A549 (cell line): ENCODE measurements at regions not wholly inside any gene's neighbourhood (a gene's known extent, or its start where the extent isn't known, plus 50 kb on each side); places are given as distances from the start of the nearest gene placed in this dataset.

ENCODE experiments used
- ATAC-seq, 2 experiments: fragments of 200-7000 bp in 1 of 2; fragments of >200 bp in 1 of 2; cut with Nextera tagmentation in 1 of 2; cut with Tn5 transposase in 1 of 2; 3 replicates each; pipeline versions ENCODE4 v1.8.0 to v1.9.1; 2018 to 2020; ENCODE audit warnings: mild to moderate bottlenecking in 1 of 2, moderate library complexity in 1 of 2
- CTCF ChIA-PET: fragments of 300-600 bp; sonication (Branson Sonifier 250); formaldehyde crosslinking; extraction: SDS; loops from one replicate; lab custom pipeline; 2021; ENCODE audit warnings: antibody characterized with exemption, inconsistent platforms; lab: Yijun Ruan, JAX
- POLR2A ChIA-PET: fragments of 350-600 bp; formaldehyde crosslinking; extraction: SDS; loops from one replicate; lab custom pipeline; 2021; ENCODE audit warnings: antibody characterized with exemption, inconsistent platforms; lab: Yijun Ruan, JAX
- DNase-seq, 2 experiments: peaks; one replicate each; pipeline versions ENCODE4 v3.0.0 to v3.0.0-alpha.2; 2011 to 2016; ENCODE audit warnings: low read depth in 1 of 2, low spot score in 1 of 2
- FAIRE-seq: peaks from 2 replicates; lab custom pipeline; 2011; peaks lifted over from hg19 to GRCh38; lab: Jason Lieb, UNC
- H3K27ac ChIP-seq, 2 experiments: fragments of >200 bp; sonication (Bioruptor Twin); formaldehyde crosslinking; 3 replicates each; pipeline ENCODE4 v1.5.1; 2016 to 2017
- H3K4me1 ChIP-seq: fragments of >200 bp; sonication (Bioruptor Twin); formaldehyde crosslinking; 3 replicates; pipeline ENCODE4 v1.6.1; 2016
- H3K4me2 ChIP-seq: fragments of >200 bp; sonication (Bioruptor Twin); formaldehyde crosslinking; 3 replicates; pipeline ENCODE4 v1.6.1; 2016
- H3K4me3 ChIP-seq: fragments of >200 bp; sonication (Bioruptor Twin); formaldehyde crosslinking; 3 replicates; pipeline ENCODE4 v1.5.1; 2016
- H3K9me3 ChIP-seq: fragments of >200 bp; sonication (Bioruptor Twin); formaldehyde crosslinking; 3 replicates; pipeline ENCODE4 v1.6.1; 2016
- ATOH8 ChIP-seq: fragments of 250-450 bp; sonication (Bioruptor Pico); IDR thresholded peaks from 2 replicates; pipeline ENCODE4 v1.5.0; 2020; ENCODE audit warnings: low read depth, mild to moderate bottlenecking, moderate library complexity
- BHLHE40 ChIP-seq: IDR thresholded peaks from 2 replicates; pipeline ENCODE4 v1.6.1; 2012; ENCODE audit warnings: low read depth, low read length, inconsistent platforms
- CBX2 ChIP-seq: fragments of 200-600 bp; sonication (generic); IDR thresholded peaks from 2 replicates; pipeline ENCODE4 v1.6.1; 2016; ENCODE audit warnings: low read depth, mild to moderate bottlenecking, borderline replicate concordance
- CBX8 ChIP-seq: fragments of 200-600 bp; sonication (generic); IDR thresholded peaks from 2 replicates; pipeline ENCODE4 v1.6.1; 2016
- CHD2 ChIP-seq: fragments of 150-350 bp; IDR thresholded peaks from 2 replicates; pipeline ENCODE4 v1.6.1; 2014; ENCODE audit warnings: low read length; ENCODE audit not compliant: partially characterized antibody
- EHF ChIP-seq: fragments of 250-450 bp; sonication (Bioruptor Pico); IDR thresholded peaks from 2 replicates; pipeline ENCODE4 v1.5.0; 2020; ENCODE audit warnings: mild to moderate bottlenecking
- EHMT2 ChIP-seq: fragments of 200-600 bp; sonication (generic); IDR thresholded peaks from 2 replicates; pipeline ENCODE4 v1.6.1; 2016; ENCODE audit warnings: antibody characterized with exemption, low read depth, mild to moderate bottlenecking, moderate library complexity
- FOSB ChIP-seq: fragments of 250-450 bp; sonication (Bioruptor Pico); IDR thresholded peaks from 2 replicates; pipeline ENCODE4 v1.5.0; 2020; ENCODE audit warnings: mild to moderate bottlenecking, moderate library complexity
- GATA3 ChIP-seq: IDR thresholded peaks from 2 replicates; pipeline ENCODE4 v1.6.1; 2012; ENCODE audit warnings: borderline replicate concordance
- HEYL ChIP-seq: fragments of 250-450 bp; sonication (Bioruptor Pico); IDR thresholded peaks from 2 replicates; pipeline ENCODE4 v1.8.0; 2021; ENCODE audit warnings: mild to moderate bottlenecking, moderate library complexity
- HOXA7 ChIP-seq: fragments of 250-450 bp; sonication (Bioruptor Pico); IDR thresholded peaks from 2 replicates; pipeline ENCODE4 v1.5.0; 2020; ENCODE audit warnings: mild to moderate bottlenecking, moderate library complexity
- HOXB5 ChIP-seq: fragments of 250-450 bp; sonication (Bioruptor Pico); IDR thresholded peaks from 2 replicates; pipeline ENCODE4 v1.5.0; 2020; ENCODE audit warnings: mild to moderate bottlenecking, moderate library complexity
- JUN ChIP-seq, 2 experiments: fragments of >200 bp; sonication (Bioruptor Twin); formaldehyde crosslinking; IDR thresholded peaks; 2 replicates in 1 of 2; 3 replicates in 1 of 2; pipeline ENCODE4 v1.6.1; 2016 to 2017
- JUNB ChIP-seq: fragments of >200 bp; sonication (Bioruptor Twin); formaldehyde crosslinking; IDR thresholded peaks from 2 replicates; pipeline ENCODE4 v1.6.1; 2016
- KDM1A ChIP-seq: fragments of 200-600 bp; sonication (generic); IDR thresholded peaks from 2 replicates; pipeline ENCODE4 v1.6.1; 2016; ENCODE audit warnings: low read depth, mild to moderate bottlenecking
- KDM5A ChIP-seq: fragments of 200-600 bp; sonication (generic); IDR thresholded peaks from 2 replicates; pipeline ENCODE4 v1.6.1; 2016; ENCODE audit warnings: antibody characterized with exemption, mild to moderate bottlenecking
- MAFK ChIP-seq: fragments of 450-650 bp; IDR thresholded peaks from 2 replicates; pipeline ENCODE4 v1.6.1; 2014; ENCODE audit not compliant: partially characterized antibody
- MAZ ChIP-seq: fragments of 150-350 bp; IDR thresholded peaks from 2 replicates; pipeline ENCODE4 v1.6.1; 2014; ENCODE audit warnings: antibody characterized with exemption, low read depth, low read length, borderline replicate concordance
- POLR2A ChIP-seq: IDR thresholded peaks from 2 replicates; pipeline ENCODE4 v1.6.1; 2012; ENCODE audit warnings: mild to moderate bottlenecking, low read length
- POLR2AphosphoS2 ChIP-seq: conservative IDR thresholded peaks from 2 replicates; pipeline ENCODE4 v1.6.1; 2012; ENCODE audit warnings: low read length, improper control_type of control experiment, inconsistent platforms
- RARB ChIP-seq: fragments of 250-450 bp; sonication (Bioruptor Pico); IDR thresholded peaks from 2 replicates; pipeline ENCODE4 v1.8.0; 2021; ENCODE audit warnings: mild to moderate bottlenecking, moderate library complexity
- RCOR1 ChIP-seq: fragments of 150-350 bp; IDR thresholded peaks from 2 replicates; pipeline ENCODE4 v1.6.1; 2014; ENCODE audit warnings: antibody characterized with exemption, low read length, low read depth
- RNF2 ChIP-seq: fragments of 200-600 bp; sonication (generic); IDR thresholded peaks from 2 replicates; pipeline ENCODE4 v1.6.1; 2016; ENCODE audit warnings: low read depth, mild to moderate bottlenecking, antibody characterized with exemption, moderate library complexity, borderline replicate concordance
- TFCP2L1 ChIP-seq: fragments of 250-450 bp; sonication (Bioruptor Pico); IDR thresholded peaks from 2 replicates; pipeline ENCODE4 v1.5.0; 2021; ENCODE audit warnings: mild to moderate bottlenecking
- TP53 ChIP-seq: fragments of 250-450 bp; sonication (Bioruptor Pico); IDR thresholded peaks from 2 replicates; pipeline ENCODE4 v1.5.0; 2021; ENCODE audit warnings: mild to moderate bottlenecking, moderate library complexity
- ZC3H11A ChIP-seq: fragments of 450-650 bp; IDR thresholded peaks from 2 replicates; pipeline ENCODE4 v1.6.1; 2014; ENCODE audit warnings: antibody characterized with exemption, mild to moderate bottlenecking
- ZSCAN20 ChIP-seq: fragments of 250-450 bp; sonication (Bioruptor Pico); IDR thresholded peaks from 2 replicates; pipeline ENCODE4 v1.8.0; 2022; ENCODE audit warnings: mild to moderate bottlenecking, moderate library complexity
- WGBS: methylation state at CpG from one replicate; pipeline ENCODE4 v1.1.6; 2017; ENCODE audit errors: missing lambda C conversion rate; 5-methylcytosine and 5-hydroxymethylcytosine counted together
- TF ChIP-seq, protein P1 (sequence below): fragments of >200 bp; sonication (Bioruptor Twin); formaldehyde crosslinking; IDR thresholded peaks from 3 replicates; pipeline ENCODE4 v1.5.1; 2016
- TF ChIP-seq, protein P2 (sequence below): fragments of >200 bp; sonication (Bioruptor Twin); formaldehyde crosslinking; IDR thresholded peaks from 3 replicates; pipeline ENCODE4 v1.6.1; 2016
- TF ChIP-seq, protein P3 (sequence below): fragments of >200 bp; sonication (Bioruptor Twin); formaldehyde crosslinking; IDR thresholded peaks from 2 replicates; pipeline ENCODE4 v1.6.1; 2016

DNA sequence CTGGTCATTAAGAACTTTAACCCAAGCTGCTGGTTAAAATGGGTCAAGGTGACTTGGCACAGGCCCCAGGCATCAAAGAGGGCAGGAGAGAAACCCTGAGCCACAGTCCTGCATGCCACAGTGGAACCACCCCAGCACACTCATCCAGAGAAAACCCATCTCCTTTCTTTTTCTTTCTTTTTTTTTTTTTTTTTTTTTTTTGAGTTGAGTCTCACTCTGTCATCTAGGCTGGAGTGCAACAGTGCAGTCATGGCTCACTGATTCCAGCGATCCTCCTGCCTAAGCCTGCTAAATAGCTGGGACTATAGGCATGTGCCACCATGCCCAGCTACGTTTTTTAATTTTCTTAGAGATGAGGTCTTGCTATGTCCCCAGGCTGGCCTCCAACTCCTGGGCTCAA is 109.2 kb upstream of the RAB4A start:
- no peak overlapping the region for H3K27ac ChIP-seq
- ChIA-PET CTCF (interaction anchor here (0.9 to 1.9 kb wide), 4 partner anchors 15 to 427 kb away, joined by 3 to 6 read pairs (median 4); partner anchors contain the start of gene RHOU), POLR2A (no interaction called here)
- H3K4me2 ChIP-seq = no peak overlapping the region
- TF ChIP-seq POLR2A (no peak), TP53 (no peak), POLR2AphosphoS2 (no peak), BHLHE40 (no peak), EHMT2 (no peak), KDM5A (no peak), HOXA7 (no peak), HOXB5 (CRISPR knock-in tag) (no peak), ZC3H11A (no peak), ATOH8 (no peak), TFCP2L1 (no peak), FOSB (no peak)
- TF ChIP-seq, protein P1, sequence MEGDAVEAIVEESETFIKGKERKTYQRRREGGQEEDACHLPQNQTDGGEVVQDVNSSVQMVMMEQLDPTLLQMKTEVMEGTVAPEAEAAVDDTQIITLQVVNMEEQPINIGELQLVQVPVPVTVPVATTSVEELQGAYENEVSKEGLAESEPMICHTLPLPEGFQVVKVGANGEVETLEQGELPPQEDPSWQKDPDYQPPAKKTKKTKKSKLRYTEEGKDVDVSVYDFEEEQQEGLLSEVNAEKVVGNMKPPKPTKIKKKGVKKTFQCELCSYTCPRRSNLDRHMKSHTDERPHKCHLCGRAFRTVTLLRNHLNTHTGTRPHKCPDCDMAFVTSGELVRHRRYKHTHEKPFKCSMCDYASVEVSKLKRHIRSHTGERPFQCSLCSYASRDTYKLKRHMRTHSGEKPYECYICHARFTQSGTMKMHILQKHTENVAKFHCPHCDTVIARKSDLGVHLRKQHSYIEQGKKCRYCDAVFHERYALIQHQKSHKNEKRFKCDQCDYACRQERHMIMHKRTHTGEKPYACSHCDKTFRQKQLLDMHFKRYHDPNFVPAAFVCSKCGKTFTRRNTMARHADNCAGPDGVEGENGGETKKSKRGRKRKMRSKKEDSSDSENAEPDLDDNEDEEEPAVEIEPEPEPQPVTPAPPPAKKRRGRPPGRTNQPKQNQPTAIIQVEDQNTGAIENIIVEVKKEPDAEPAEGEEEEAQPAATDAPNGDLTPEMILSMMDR = no peak
- DNase-seq = no peak
- ATAC-seq = no peak
- 94% methylated on average over 2 of the region's 2 CpGs for WGBS
- no peak for FAIRE-seq
- H3K4me3 ChIP-seq = no peak overlapping the region
- H3K9me3 ChIP-seq = no peaks in the 10 kb centered on the region
- peaks cover 4% of the 10 kb centered on the region; the same call in 1 of the 3 replicates for H3K4me1 ChIP-seq

- ATAC-seq = no peak
- H3K9me3 ChIP-seq = no peaks in the 10 kb centered on the region
- no peak overlapping the region for H3K4me2 ChIP-seq
- TF ChIP-seq CHD2 = no peak
- TF ChIP-seq GATA3 = no peak
- no peak for TF ChIP-seq EHF (CRISPR knock-in tag)
- no peak for TF ChIP-seq RCOR1
- no peak for TF ChIP-seq MAFK
- no peak for TF ChIP-seq KDM1A
- TF ChIP-seq ATOH8 = no peak
- no peak for TF ChIP-seq CBX2
- no peak for TF ChIP-seq POLR2AphosphoS2
- no peak for TF ChIP-seq TP53
- ChIA-PET CTCF (interaction anchor here (1.0 to 1.9 kb wide), 2 partner anchors 17 to 24 kb away, joined by 3 to 5 read pairs; no protein-coding TSS in a partner anchor), POLR2A (interaction anchor here (0.7 kb wide), 1 partner anchor 427 kb away, joined by 4 read pairs; no protein-coding TSS in a partner anchor)
- H3K27ac ChIP-seq = no peak overlapping the region
- no peak for FAIRE-seq
- DNase-seq = no peak
- peaks cover 4% of the 10 kb centered on the region; the same call in 1 of the 3 replicates for H3K4me1 ChIP-seq
- WGBS = 91% methylated on average over 11 of the region's 11 CpGs
- H3K4me3 ChIP-seq = no peak overlapping the region
Measured at GRCh38 chr1:229162825-229163515, 107.9 kb upstream of the RAB4A start.

GRCh38 chr1:229164348-229164747 is 106.6 kb upstream of the RAB4A start:
- POLR2A ChIA-PET = no interaction called here
- FAIRE-seq (no peak), DNase-seq (no peak), ATAC-seq (no peak)
- CTCF ChIA-PET = no interaction called here
- Histone ChIP-seq H3K4me3 (no peak overlapping the region), H3K4me1 (peaks cover 4% of the 10 kb centered on the region; the same call in 1 of the 3 replicates), H3K4me2 (no peak overlapping the region), H3K27ac (no peak overlapping the region), H3K9me3 (no peaks in the 10 kb centered on the region)
- WGBS = 54% methylated on average over 1 of the region's 1 CpG
- TF ChIP-seq RARB (CRISPR knock-in tag) (no peak), CBX8 (no peak), MAZ (no peak), JUN (IDR thresholded peaks at IDR 0.05) (no peak), ZSCAN20 (no peak), RNF2 (no peak), JUNB (no peak), HEYL (CRISPR knock-in tag) (no peak)
- TF ChIP-seq, protein P2, sequence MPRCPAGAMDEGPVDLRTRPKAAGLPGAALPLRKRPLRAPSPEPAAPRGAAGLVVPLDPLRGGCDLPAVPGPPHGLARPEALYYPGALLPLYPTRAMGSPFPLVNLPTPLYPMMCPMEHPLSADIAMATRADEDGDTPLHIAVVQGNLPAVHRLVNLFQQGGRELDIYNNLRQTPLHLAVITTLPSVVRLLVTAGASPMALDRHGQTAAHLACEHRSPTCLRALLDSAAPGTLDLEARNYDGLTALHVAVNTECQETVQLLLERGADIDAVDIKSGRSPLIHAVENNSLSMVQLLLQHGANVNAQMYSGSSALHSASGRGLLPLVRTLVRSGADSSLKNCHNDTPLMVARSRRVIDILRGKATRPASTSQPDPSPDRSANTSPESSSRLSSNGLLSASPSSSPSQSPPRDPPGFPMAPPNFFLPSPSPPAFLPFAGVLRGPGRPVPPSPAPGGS = no peak
- TF ChIP-seq, protein P3, sequence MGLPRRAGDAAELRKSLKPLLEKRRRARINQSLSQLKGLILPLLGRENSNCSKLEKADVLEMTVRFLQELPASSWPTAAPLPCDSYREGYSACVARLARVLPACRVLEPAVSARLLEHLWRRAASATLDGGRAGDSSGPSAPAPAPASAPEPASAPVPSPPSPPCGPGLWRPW = no peak
